ENCODE measurements at regions not wholly inside any gene's neighbourhood (a gene's known extent, or its start where the extent isn't known, plus 50 kb on each side); places are given as distances from the start of the nearest gene placed in this dataset.

DNA sequence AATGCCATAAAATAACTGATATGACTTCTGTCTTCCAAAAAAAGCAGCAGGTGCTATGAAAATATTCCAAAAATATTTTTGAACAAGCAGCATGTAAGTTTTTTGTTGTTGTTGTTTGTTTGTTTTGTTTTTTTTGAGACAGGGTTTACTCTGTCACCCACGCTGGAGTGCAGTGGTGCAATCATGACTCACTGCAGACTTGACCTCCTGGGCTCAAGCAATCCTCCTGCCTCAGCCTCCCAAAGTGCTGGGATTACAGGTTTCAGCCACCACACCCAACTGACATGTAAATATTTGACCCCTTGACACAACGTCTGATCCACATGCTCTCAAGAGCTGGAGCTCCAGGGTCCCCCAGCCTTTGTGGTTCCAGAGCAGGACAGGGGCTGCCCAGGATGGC lies 98.4 kb downstream of the LITAF start:
- H3K4me1 Mint-ChIP-seq (ENCODE audit: low read depth) = peaks cover 4% of the 10 kb centered on the region
- H3K9me3 Mint-ChIP-seq = peaks cover 5% of the 10 kb centered on the region
- DNase-seq = no peak
- no peak overlapping the region for H3K4me3 Mint-ChIP-seq
- H3K27ac Mint-ChIP-seq = no peak overlapping the region
- H3K36me3 Mint-ChIP-seq (ENCODE audit: low read depth) = peaks cover 16% of the 10 kb centered on the region
- no peaks in the 10 kb centered on the region for H3K27me3 Mint-ChIP-seq

DNA sequence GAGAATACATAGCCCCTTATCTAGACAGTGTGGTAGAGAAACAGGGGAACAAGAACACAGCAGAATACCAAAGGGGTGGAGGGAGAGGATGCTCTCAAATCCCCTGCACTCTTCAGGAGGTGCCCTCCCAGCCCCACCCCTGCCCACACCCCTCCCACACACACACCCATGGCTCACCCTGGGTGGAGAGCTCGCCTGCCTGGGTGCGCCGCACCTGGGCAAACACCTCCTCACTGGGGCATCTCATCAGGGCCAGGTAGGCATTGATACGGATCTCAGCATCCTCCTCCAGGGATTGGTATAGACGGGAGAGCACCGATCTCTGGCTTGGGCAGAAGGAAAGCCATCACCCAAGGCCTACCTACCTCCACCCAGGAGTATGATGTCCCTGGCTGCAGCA lies 95.2 kb downstream of the LITAF start:
- Mint-ChIP-seq H3K36me3 (ENCODE audit: low read depth) (no peaks in the 10 kb centered on the region), H3K9me3 (no peaks in the 10 kb centered on the region), H3K27ac (no peak overlapping the region), H3K4me1 (ENCODE audit: low read depth) (peaks cover 23% of the 10 kb centered on the region), H3K4me3 (no peak overlapping the region), H3K27me3 (no peaks in the 10 kb centered on the region)
- DNase-seq = no peak

DNA sequence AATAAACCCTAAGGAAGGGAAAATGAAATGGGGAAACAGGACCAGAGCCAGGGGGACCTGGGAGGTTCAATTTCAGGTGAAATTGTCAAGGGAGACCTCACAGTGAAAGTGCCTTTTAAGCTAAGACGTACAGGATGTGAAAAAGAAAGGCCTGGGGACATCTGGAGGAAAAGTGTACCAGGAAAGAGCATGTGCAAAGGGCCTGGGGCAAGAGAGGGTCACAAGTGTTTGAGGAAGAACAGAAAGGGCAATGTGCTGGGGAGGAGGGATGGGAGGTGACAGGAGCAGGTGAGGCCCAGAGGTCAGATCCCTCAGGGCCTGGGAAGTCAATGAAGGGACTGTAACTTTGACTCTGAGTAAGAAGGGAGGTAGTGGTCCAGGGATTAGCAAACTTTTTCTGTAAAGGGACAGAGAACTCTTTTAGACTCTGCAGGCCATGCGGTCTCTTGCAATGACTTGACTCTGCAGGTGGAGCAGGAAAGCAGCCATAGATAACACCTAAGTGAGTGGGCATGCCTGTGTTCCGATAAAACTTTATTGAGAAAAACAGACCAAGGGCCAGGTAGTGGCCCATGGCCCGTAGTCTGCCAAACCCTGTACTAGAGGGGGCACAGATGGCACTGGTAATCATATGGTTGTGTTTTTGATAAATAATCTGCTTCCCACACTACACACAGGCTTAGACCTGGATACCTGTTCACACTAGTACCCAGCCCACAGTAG lies 93.8 kb downstream of the LITAF start:
- Mint-ChIP-seq H3K36me3 (ENCODE audit: low read depth) (no peaks in the 10 kb centered on the region), H3K4me1 (ENCODE audit: low read depth) (peaks cover 36% of the 10 kb centered on the region), H3K9me3 (no peaks in the 10 kb centered on the region), H3K4me3 (no peak overlapping the region), H3K27me3 (no peaks in the 10 kb centered on the region), H3K27ac (peak overlapping the region; percentile 23)
- DNase-seq = no peak

DNA sequence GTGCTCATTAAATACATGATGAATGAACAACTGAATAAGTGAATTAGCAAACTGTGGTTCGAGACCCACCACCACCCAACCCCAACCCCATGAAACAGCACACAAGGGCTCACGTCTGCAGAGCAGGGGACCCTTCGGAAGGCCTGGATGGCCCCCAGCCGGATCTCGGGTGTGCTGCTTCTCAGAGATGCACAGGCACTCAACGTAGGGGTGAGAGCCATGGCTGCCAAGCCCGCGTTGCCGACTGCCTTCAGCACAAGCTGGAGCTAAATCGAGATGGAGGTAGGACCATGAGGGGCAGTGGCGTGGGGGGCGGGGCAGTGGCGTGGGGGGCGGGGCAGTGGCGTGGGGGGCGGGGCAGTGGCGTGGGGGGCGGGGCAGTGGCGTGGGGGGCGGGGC lies 93.2 kb downstream of the LITAF start:
- Mint-ChIP-seq H3K4me3 (no peak overlapping the region), H3K9me3 (no peaks in the 10 kb centered on the region), H3K4me1 (ENCODE audit: low read depth) (peaks cover 38% of the 10 kb centered on the region), H3K27me3 (no peaks in the 10 kb centered on the region), H3K27ac (no peak overlapping the region), H3K36me3 (ENCODE audit: low read depth) (no peaks in the 10 kb centered on the region)
- no peak for DNase-seq

DNA sequence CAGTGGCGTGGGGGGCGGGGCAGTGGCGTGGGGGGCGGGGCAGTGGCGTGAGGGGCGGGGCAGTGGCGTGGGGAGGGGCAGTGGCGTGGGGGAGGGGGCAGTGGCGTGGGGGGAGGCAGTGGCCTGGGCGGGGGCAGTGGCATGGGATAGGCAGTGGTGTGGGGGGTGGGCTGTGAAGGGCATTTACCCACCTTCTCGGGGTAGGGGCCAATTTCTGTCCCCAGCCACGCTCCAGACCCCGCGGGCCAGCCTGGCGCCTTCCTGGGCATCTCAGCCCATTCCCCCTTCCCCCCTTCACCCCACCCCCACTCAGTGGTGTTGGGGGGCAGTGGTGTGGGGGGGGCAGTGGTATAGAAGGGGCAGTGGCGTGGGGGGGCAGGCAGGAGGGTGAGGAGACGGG lies 92.7 kb downstream of the LITAF start:
- Mint-ChIP-seq H3K4me1 (ENCODE audit: low read depth) (peaks cover 41% of the 10 kb centered on the region), H3K36me3 (ENCODE audit: low read depth) (no peaks in the 10 kb centered on the region), H3K27ac (no peak overlapping the region), H3K27me3 (no peaks in the 10 kb centered on the region), H3K4me3 (no peak overlapping the region), H3K9me3 (no peaks in the 10 kb centered on the region)
- DNase-seq = no peak

DNA sequence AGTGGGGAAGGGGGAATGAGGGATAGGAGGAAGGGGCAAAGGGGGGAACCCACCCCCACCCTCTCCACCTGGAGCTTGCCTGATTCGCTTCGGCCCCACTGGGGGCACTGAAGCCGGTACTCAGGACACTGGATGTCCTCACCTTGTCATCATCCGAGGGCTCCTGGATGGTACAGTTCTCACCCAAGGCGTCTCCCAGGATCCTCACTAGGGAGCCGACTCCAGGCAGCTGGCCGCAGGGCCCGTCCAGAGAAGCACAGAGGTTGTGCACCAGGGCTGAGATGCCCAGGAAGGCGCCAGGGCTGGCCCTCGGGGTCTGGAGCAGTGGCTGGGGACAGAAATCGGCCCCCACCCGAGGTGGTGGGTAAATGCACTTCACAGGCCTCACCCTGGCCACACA lies 92.3 kb downstream of the LITAF start:
- H3K27me3 Mint-ChIP-seq = no peaks in the 10 kb centered on the region
- no peaks in the 10 kb centered on the region for H3K36me3 Mint-ChIP-seq (ENCODE audit: low read depth)
- no peak overlapping the region for H3K27ac Mint-ChIP-seq
- DNase-seq = no peak
- no peaks in the 10 kb centered on the region for H3K9me3 Mint-ChIP-seq
- H3K4me1 Mint-ChIP-seq (ENCODE audit: low read depth) = peaks cover 41% of the 10 kb centered on the region
- H3K4me3 Mint-ChIP-seq = no peak overlapping the region

DNA sequence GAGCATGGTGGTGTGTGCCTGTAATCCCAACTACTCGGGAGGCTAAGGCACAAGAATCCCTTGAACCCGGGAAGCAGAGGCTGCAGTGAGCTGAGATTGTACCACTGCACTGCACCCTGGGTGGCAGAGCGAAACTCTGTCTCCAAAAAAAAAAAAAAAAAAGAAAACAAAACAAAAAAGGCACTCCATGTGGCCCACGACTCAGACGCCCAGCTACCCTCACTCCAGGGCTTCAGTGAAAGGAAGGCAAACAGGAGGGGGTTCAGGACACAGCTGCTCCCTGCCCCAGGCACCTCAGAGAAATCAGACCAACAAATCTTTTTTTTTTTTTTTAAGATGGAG lies 91.7 kb downstream of the LITAF start:
- Mint-ChIP-seq H3K4me3 (no peak overlapping the region), H3K27ac (no peak overlapping the region), H3K9me3 (no peaks in the 10 kb centered on the region), H3K4me1 (ENCODE audit: low read depth) (peaks cover 41% of the 10 kb centered on the region), H3K36me3 (ENCODE audit: low read depth) (no peaks in the 10 kb centered on the region), H3K27me3 (no peaks in the 10 kb centered on the region)
- DNase-seq = no peak
